K562 (cell line): ENCODE measurements at regions not wholly inside any gene's neighbourhood (a gene's known extent, or its start where the extent isn't known, plus 50 kb on each side); places are given as distances from the start of the nearest gene placed in this dataset.

Experiments used
- CBX8 ChIP-seq: fragments of 200-600 bp; sonication (generic); IDR thresholded peaks from 2 replicates; pipeline ENCODE4 v1.6.1; 2012; ENCODE audit warnings: borderline replicate concordance, mixed run types, low read depth, mild to moderate bottlenecking, moderate library complexity, mixed read lengths, low read length, control low read depth, inconsistent platforms; ENCODE audit not compliant: poor library complexity, severe bottlenecking; ENCODE audit errors: extremely low read depth
- RAD51 ChIP-seq: fragments of 450-650 bp; IDR thresholded peaks from 2 replicates; pipeline ENCODE4 v1.7.1; 2016; ENCODE audit warnings: low read depth, mild to moderate bottlenecking, borderline replicate concordance
- RFX1 ChIP-seq: fragments of 450-650 bp; IDR thresholded peaks from 2 replicates; pipeline ENCODE4 v1.6.1; 2016; ENCODE audit warnings: mild to moderate bottlenecking, moderate library complexity
- ZBTB33 ChIP-seq: sonication (generic); formaldehyde crosslinking; IDR thresholded peaks from 2 replicates; pipeline ENCODE4 v1.8.1; 2023; ENCODE audit warnings: mild to moderate bottlenecking, missing genetic modification reagents
- ZNF76 ChIP-seq: fragments of 250-450 bp; sonication (Bioruptor Pico); IDR thresholded peaks from 2 replicates; pipeline ENCODE4 v1.4.0; 2020; ENCODE audit warnings: mild to moderate bottlenecking, moderate library complexity, borderline replicate concordance
- TF ChIP-seq, protein P1 (sequence below), 3 experiments: IDR thresholded peaks in 2 of 3; conservative IDR thresholded peaks in 1 of 3; 2 replicates each; pipeline ENCODE4 v1.5.1; 2011 to 2012; ENCODE audit warnings: low read length in 3 of 3, mild to moderate bottlenecking in 3 of 3, control low read depth in 2 of 3, improper control_type of control experiment in 1 of 3, inconsistent platforms in 1 of 3, low read depth in 1 of 3, mixed read lengths in 1 of 3, moderate library complexity in 1 of 3; ENCODE audit not compliant: insufficient read depth in 2 of 3
- TF ChIP-seq, protein P2 (sequence below): conservative IDR thresholded peaks from 2 replicates; pipeline ENCODE4 v1.6.1; 2011; ENCODE audit warnings: low read depth, mild to moderate bottlenecking, low read length; ENCODE audit not compliant: control insufficient read depth
- TF ChIP-seq, protein P3 (sequence below): fragments of 450-650 bp; IDR thresholded peaks from 2 replicates; pipeline ENCODE4 v1.6.1; 2016; ENCODE audit warnings: missing biosample characterization, missing genetic modification characterization
- TF ChIP-seq, protein P4 (sequence below): sonication (generic); formaldehyde crosslinking; IDR thresholded peaks from 2 replicates; pipeline ENCODE4 v1.9.0; 2022; ENCODE audit warnings: mild to moderate bottlenecking, missing genetic modification reagents

- no peak for TF ChIP-seq CBX8
- TF ChIP-seq ZBTB33 (CRISPR knock-in tag): no peak
- TF ChIP-seq, protein P1, sequence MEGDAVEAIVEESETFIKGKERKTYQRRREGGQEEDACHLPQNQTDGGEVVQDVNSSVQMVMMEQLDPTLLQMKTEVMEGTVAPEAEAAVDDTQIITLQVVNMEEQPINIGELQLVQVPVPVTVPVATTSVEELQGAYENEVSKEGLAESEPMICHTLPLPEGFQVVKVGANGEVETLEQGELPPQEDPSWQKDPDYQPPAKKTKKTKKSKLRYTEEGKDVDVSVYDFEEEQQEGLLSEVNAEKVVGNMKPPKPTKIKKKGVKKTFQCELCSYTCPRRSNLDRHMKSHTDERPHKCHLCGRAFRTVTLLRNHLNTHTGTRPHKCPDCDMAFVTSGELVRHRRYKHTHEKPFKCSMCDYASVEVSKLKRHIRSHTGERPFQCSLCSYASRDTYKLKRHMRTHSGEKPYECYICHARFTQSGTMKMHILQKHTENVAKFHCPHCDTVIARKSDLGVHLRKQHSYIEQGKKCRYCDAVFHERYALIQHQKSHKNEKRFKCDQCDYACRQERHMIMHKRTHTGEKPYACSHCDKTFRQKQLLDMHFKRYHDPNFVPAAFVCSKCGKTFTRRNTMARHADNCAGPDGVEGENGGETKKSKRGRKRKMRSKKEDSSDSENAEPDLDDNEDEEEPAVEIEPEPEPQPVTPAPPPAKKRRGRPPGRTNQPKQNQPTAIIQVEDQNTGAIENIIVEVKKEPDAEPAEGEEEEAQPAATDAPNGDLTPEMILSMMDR (IDR thresholded peaks at IDR 0.05 in 2 of 3, conservative IDR thresholded peaks at IDR 0.05 in 1 of 3; ENCODE audit: insufficient read depth in 2 of 3, low read depth in 1 of 3, low read length in 3 of 3): no peak
- TF ChIP-seq, protein P2, sequence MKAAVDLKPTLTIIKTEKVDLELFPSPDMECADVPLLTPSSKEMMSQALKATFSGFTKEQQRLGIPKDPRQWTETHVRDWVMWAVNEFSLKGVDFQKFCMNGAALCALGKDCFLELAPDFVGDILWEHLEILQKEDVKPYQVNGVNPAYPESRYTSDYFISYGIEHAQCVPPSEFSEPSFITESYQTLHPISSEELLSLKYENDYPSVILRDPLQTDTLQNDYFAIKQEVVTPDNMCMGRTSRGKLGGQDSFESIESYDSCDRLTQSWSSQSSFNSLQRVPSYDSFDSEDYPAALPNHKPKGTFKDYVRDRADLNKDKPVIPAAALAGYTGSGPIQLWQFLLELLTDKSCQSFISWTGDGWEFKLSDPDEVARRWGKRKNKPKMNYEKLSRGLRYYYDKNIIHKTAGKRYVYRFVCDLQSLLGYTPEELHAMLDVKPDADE: no peak
- TF ChIP-seq RFX1: no peak
- TF ChIP-seq, protein P3, sequence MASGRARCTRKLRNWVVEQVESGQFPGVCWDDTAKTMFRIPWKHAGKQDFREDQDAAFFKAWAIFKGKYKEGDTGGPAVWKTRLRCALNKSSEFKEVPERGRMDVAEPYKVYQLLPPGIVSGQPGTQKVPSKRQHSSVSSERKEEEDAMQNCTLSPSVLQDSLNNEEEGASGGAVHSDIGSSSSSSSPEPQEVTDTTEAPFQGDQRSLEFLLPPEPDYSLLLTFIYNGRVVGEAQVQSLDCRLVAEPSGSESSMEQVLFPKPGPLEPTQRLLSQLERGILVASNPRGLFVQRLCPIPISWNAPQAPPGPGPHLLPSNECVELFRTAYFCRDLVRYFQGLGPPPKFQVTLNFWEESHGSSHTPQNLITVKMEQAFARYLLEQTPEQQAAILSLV: no peak
- TF ChIP-seq, protein P4, sequence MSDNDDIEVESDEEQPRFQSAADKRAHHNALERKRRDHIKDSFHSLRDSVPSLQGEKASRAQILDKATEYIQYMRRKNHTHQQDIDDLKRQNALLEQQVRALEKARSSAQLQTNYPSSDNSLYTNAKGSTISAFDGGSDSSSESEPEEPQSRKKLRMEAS: no peak
- TF ChIP-seq RAD51: no peak
- TF ChIP-seq ZNF76 (CRISPR knock-in tag): no peak
Measured at GRCh38 chr2:120831891-120832290, 96.2 kb downstream of the GLI2 start.
